GM18499 (cell line): ENCODE measurements at regions not wholly inside any gene's neighbourhood (a gene's known extent, or its start where the extent isn't known, plus 50 kb on each side); places are given as distances from the start of the nearest gene placed in this dataset.
A peak's percentile ranks its signal among the peaks of the same experiment; 100 is the strongest.
"Not testable (repeated sequence)": the region's sequence is repeated elsewhere in the genome, so short reads cannot be mapped to it uniquely, and the experiment has no call there.

Experiments used
- ATAC-seq: cut with Tn5 transposase; IDR thresholded peaks from one replicate; pipeline ENCODE4 v1.9.1; 2021; ENCODE audit warnings: moderate number of reproducible peaks; ENCODE audit not compliant: insufficient read depth, unreplicated experiment

DNA sequence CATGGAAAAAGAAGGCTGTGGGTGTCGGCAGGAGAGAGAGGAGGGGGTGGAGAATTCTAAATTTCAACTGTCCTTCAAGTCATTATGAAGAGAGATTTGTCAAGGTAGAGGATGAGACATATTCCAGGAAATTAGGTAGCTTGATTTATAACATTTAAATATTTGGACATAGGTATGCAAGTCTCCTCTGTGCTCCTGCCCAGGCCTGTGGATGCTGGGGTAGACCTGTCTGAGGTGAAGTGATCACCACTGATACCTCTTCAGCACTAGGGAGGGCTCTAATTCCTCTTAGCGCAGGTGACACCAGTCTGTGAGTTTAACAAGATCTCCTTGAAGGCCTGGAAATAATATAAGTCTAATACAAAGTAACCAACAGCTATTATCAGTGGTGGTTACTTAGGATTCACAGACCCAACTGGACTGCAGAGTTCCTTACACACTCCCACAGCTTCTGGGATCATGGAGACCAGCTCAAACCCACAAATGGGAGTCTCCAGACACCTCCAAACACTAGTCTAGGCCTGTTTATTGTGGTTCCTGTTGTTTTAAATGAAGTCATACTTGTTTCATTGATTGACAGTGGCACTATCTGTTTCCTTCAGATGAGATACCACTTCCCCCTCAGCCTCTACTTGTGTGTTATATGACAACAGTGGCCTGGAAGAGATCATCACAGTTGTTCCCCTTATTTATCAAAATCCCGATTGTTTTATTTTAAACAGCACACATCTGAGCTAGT is 104.1 kb upstream of the ITPRID2 start:
- ATAC-seq = no peak

GRCh38 chr2:181788897-181789555 is 102.5 kb upstream of the ITPRID2 start:
- ATAC-seq = no peak

- no peak for ATAC-seq
Measured at GRCh38 chr2:181789827-181790448, 101.6 kb upstream of the ITPRID2 start.

- ATAC-seq = peak; percentile 99
Measured at GRCh38 chr2:181790716-181791649, 100.5 kb upstream of the ITPRID2 start.

- ATAC-seq = no peak
Measured at GRCh38 chr2:181792906-181793305, 98.6 kb upstream of the ITPRID2 start.

DNA sequence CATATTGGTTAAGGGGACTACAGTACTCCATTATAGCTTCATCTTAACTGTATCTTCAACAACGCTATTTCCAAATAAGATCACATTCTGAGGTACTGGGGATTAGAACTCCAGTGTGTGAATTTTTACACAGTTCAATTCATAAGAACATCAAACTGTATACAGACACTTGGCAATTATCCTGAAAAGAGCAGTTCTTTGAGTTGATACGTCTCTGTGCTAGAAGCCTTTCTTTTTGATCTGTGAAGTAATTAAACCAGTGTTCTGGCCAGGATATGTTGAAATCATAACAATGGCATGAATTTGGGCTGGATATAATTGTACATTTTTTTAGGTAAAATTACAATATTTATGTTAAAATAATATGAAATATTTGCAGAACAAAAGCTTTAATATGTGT is 93.5 kb upstream of the ITPRID2 start:
- no peak for ATAC-seq

GRCh38 chr2:181802300-181802699 is 89.2 kb upstream of the ITPRID2 start:
- not testable (repeated sequence) for ATAC-seq

GRCh38 chr2:181803903-181804799 is 87.4 kb upstream of the ITPRID2 start:
- ATAC-seq = not testable (repeated sequence)

DNA sequence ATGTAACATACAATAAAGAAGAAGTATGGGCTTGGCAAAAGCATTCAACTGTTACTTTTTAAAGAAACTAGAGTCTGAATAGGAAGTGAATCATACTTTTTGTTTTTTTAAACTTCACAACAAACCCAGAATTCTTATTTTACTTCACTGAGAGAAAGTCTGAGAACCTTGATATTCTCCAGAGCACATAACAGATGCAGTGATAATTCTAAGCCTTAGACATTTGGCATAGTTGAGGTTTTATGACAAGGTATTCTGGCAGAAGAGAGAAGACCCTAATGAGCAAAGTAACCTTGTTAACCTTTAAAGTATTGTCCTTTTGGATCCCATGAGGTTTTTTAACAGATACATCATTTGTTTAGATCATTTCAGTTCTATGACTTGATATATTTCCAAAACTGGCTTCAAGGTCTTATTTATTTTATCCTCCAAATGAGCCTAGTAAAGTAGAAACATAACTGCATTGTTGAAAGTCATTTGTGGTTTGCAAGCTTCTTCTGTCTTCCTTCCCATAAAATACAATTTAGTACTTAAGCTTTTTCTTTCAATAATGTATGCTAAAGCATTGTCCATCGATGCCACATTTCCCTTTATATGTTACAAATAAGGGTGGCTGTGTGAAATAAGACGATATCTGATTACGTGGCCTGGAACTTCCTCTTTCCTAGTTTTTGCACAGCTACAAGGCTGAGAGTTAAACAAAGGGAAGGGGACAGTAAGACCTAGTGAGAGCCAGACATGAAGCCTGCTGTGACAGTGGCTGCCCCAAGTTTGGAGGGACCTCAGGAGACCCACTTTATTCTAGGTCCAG is 86.1 kb upstream of the ITPRID2 start:
- ATAC-seq = no peak

DNA sequence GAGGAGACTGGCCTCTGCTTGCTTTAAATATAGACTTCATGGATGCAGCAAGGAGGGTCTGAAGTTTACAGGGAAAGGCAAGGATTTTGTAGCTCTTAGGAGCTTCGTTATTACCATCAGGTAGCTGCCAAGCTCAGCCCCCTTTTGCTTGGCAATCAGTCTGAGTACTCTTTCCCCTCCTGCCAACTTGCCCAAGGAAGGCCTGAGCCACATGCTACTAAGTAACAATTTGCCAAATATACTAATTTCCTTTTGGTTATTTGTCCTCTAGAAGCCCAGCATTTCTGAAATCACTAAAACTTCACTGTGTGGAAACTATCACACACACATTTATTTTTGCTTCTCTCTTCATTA is 85.5 kb upstream of the ITPRID2 start:
- no peak for ATAC-seq

GRCh38 chr2:181807526-181807925 is 84.0 kb upstream of the ITPRID2 start:
- ATAC-seq = no peak

- no peak for ATAC-seq
Measured at GRCh38 chr2:181810823-181811695, 80.5 kb upstream of the ITPRID2 start.

DNA sequence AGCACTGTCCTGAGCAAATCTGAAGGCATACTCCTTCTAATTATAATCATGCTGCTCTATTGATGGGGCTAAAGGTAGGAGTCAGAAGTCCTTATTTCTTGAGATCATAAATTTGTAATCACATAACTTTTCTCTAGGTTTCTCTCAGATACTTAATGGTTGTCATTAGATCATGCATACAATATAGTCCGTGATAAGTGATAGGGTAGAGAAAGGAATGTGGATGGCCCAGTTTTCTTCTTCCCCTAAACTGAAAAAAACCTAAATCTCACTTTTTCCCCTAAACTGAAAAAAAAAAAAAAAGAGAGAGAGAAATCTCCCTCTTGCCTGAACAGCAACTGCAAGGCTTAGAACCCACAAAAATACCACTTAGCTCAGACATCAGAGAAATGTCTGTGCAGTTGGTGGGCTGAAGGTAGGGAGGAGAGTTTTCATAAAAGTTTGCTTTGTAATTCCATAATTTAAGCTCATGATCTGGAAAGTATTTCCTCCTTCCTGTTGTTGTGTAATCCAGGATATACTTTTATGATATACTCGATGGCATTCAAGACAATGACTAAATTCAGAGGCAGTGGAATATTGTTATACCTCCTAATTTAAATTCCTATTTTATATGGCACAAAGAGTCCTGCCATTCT is 79.3 kb upstream of the ITPRID2 start:
- ATAC-seq = no peak

DNA sequence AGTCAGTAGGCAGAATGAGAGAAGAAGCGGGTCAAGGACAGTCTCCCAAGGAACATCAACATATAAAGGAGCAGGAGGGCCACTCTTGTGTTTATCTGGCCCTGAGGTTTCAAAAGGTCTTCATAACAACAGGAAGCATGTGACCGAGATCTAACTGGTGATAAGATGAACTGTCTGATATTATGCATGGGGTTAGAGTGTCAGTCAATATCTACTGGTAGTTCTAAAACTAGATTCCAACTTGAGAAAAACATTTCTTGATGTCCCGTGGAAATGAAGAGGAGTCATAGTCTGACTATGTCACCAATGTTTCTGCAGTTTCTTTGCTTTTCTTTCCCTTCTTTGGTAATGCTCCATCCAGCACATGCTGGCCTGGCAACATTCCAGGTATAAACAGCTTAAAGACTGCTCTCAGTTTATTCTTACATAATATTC is 77.5 kb upstream of the ITPRID2 start:
- no peak for ATAC-seq

- no peak for ATAC-seq
Measured at GRCh38 chr2:181817509-181817908, 74.0 kb upstream of the ITPRID2 start.

GRCh38 chr2:181818058-181818680 is 73.4 kb upstream of the ITPRID2 start:
- no peak for ATAC-seq

GRCh38 chr2:181818840-181819239 is 72.7 kb upstream of the ITPRID2 start:
- ATAC-seq = no peak
